ENCODE measurements at regions not wholly inside any gene's neighbourhood (a gene's known extent, or its start where the extent isn't known, plus 50 kb on each side); places are given as distances from the start of the nearest gene placed in this dataset.

DNA sequence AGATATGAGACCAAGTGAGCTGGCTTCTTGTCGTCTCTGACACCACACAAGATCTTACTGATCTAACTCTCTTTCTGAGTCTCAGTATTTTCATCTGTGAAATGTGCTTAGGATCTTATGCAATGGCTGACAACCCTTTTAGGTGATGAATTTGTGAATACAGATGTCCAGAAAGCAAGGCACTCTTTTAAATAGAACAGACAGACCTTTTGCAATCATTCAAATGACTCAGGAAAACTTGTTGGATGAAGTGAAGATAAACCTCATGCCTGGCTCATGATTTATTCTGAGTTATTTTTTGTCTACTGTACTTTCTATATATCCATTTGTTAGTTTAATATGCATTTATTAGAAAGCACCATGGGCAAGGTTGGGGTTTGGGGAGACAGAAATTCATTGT lies 411.3 kb downstream of the PTPRU start:
- no peak overlapping the region for H3K4me3 ChIP-seq
- DNase-seq (ENCODE audit: low spot score in 2 of 2) = no peak
- intact Hi-C loops (cut with DNase I) = no loop called here
- H3K27me3 ChIP-seq = no peaks in the 10 kb centered on the region
- H3K36me3 ChIP-seq = no peaks in the 10 kb centered on the region
- TF ChIP-seq, protein P1, sequence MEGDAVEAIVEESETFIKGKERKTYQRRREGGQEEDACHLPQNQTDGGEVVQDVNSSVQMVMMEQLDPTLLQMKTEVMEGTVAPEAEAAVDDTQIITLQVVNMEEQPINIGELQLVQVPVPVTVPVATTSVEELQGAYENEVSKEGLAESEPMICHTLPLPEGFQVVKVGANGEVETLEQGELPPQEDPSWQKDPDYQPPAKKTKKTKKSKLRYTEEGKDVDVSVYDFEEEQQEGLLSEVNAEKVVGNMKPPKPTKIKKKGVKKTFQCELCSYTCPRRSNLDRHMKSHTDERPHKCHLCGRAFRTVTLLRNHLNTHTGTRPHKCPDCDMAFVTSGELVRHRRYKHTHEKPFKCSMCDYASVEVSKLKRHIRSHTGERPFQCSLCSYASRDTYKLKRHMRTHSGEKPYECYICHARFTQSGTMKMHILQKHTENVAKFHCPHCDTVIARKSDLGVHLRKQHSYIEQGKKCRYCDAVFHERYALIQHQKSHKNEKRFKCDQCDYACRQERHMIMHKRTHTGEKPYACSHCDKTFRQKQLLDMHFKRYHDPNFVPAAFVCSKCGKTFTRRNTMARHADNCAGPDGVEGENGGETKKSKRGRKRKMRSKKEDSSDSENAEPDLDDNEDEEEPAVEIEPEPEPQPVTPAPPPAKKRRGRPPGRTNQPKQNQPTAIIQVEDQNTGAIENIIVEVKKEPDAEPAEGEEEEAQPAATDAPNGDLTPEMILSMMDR (IDR thresholded peaks at IDR 0.05) = no peak
- H3K4me1 ChIP-seq = no peaks in the 10 kb centered on the region
- H3K27ac ChIP-seq = no peak overlapping the region
- H3K9me3 ChIP-seq = no peaks in the 10 kb centered on the region

DNA sequence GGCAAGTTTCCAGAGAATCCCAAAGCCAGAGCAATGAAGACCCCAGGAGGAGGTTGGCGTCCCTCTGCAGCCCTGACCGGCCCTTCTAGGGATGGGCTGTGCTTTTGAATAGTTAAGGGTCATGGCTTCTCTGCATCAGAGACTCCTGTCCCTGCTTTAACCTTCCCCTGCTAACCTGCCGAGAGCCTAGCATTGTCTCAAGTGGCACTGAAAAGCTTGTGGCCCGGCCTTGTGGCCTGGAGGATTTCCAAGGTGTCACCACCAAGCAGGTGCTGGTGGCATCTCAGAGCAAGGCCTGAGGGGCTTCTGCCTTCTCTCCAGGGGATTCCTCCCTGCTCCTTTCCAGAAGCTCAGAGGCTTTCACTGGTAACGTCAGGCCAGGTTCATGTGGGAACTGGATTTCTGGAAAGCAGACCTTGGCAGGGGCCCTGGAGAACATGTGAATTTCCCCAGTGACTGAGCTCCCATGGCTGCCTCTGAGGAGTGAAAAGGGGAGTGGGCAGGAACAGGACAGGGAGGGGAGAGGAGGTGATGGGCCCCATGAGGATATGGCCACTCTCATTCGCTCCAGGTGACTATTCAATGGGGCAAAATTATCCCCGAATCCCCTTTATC lies 409.9 kb downstream of the PTPRU start:
- no peak overlapping the region for H3K27ac ChIP-seq
- no peak overlapping the region for H3K4me3 ChIP-seq
- intact Hi-C loops (cut with DNase I) = no loop called here
- TF ChIP-seq, protein P1 (IDR thresholded peaks at IDR 0.05) = no peak
- H3K36me3 ChIP-seq = no peaks in the 10 kb centered on the region
- H3K27me3 ChIP-seq = no peaks in the 10 kb centered on the region
- no peaks in the 10 kb centered on the region for H3K4me1 ChIP-seq
- peak in 1 of 2 donors; percentile 53 for DNase-seq (ENCODE audit: low spot score in 2 of 2)
- H3K9me3 ChIP-seq = no peaks in the 10 kb centered on the region

GRCh38 chr1:29645586-29645985 lies 409.3 kb downstream of the PTPRU start:
- H3K4me1 ChIP-seq = no peaks in the 10 kb centered on the region
- no peaks in the 10 kb centered on the region for H3K36me3 ChIP-seq
- no peaks in the 10 kb centered on the region for H3K9me3 ChIP-seq
- H3K27me3 ChIP-seq = no peaks in the 10 kb centered on the region
- H3K27ac ChIP-seq = no peak overlapping the region
- intact Hi-C loops (cut with DNase I) = no loop called here
- TF ChIP-seq, protein P1 (IDR thresholded peaks at IDR 0.05) = no peak
- no peak overlapping the region for H3K4me3 ChIP-seq
- peak in 1 of 2 donors; percentile 18 for DNase-seq (ENCODE audit: low spot score in 2 of 2)

GRCh38 chr1:29644812-29645211 lies 408.5 kb downstream of the PTPRU start:
- Histone ChIP-seq H3K4me3 (no peak overlapping the region), H3K36me3 (no peaks in the 10 kb centered on the region), H3K27me3 (no peaks in the 10 kb centered on the region), H3K27ac (no peak overlapping the region), H3K9me3 (no peaks in the 10 kb centered on the region), H3K4me1 (no peaks in the 10 kb centered on the region)
- TF ChIP-seq, protein P1 (IDR thresholded peaks at IDR 0.05) = no peak
- peak in 1 of 2 donors; percentile 8 for DNase-seq (ENCODE audit: low spot score in 2 of 2)
- intact Hi-C loops (cut with DNase I) = no loop called here

- no peaks in the 10 kb centered on the region for H3K4me1 ChIP-seq
- H3K27me3 ChIP-seq = no peaks in the 10 kb centered on the region
- DNase-seq (ENCODE audit: low spot score in 2 of 2) = peak in 1 of 2 donors; percentile 12
- H3K36me3 ChIP-seq = no peaks in the 10 kb centered on the region
- TF ChIP-seq, protein P1 (IDR thresholded peaks at IDR 0.05) = no peak
- H3K9me3 ChIP-seq = no peaks in the 10 kb centered on the region
- intact Hi-C loops (cut with DNase I) = no loop called here
- no peak overlapping the region for H3K4me3 ChIP-seq
- H3K27ac ChIP-seq = no peak overlapping the region
These were observed 407.6 kb downstream of the PTPRU start for GRCh38 chr1:29643838-29644440.
